Heart right ventricle (tissue), 16 donors: ENCODE measurements at regions not wholly inside any gene's neighbourhood (a gene's known extent, or its start where the extent isn't known, plus 50 kb on each side); places are given as distances from the start of the nearest gene placed in this dataset.
"Not testable (repeated sequence)": the region's sequence is repeated elsewhere in the genome, so short reads cannot be mapped to it uniquely, and the experiment has no call there.

ENCODE experiments used
- ATAC-seq, 8 donors: fragments of 200-7000 bp; cut with Tn5 transposase; one replicate each; pipeline ENCODE4 v1.9.1; 2020; ENCODE audit warnings: mild to moderate bottlenecking in 8 of 8, moderate library complexity in 8 of 8, moderate number of reproducible peaks in 1 of 8
- DNase-seq, 2 donors: peaks; one replicate each; pipeline ENCODE4 v3.0.0-alpha.2; 2020
- H3K27ac ChIP-seq, 10 donors: fragments of 200-600 bp; sonication (generic) in 2 of 10; one replicate each; pipeline versions ENCODE4 v1.5.0 to v1.8.0; 2020 to 2022; ENCODE audit warnings: mild to moderate bottlenecking in 3 of 10
- H3K27me3 ChIP-seq, 7 donors: fragments of 200-600 bp; one replicate each; pipeline ENCODE4 v1.8.0; 2021 to 2022; ENCODE audit warnings: mild to moderate bottlenecking in 2 of 7
- H3K36me3 ChIP-seq, 9 donors: fragments of 200-600 bp; sonication (generic) in 1 of 9; one replicate each; pipeline versions ENCODE4 v1.5.0 to v1.8.0; 2020 to 2022; ENCODE audit warnings: mild to moderate bottlenecking in 2 of 9
- H3K4me1 ChIP-seq, 9 donors: fragments of 200-600 bp; sonication (generic) in 1 of 9; one replicate each; pipeline versions ENCODE4 v1.5.0 to v1.8.0; 2020 to 2022; ENCODE audit warnings: mild to moderate bottlenecking in 4 of 9
- H3K4me3 ChIP-seq, 10 donors: fragments of 200-600 bp; sonication (generic) in 2 of 10; one replicate each; pipeline versions ENCODE4 v1.5.0 to v1.8.0; 2020 to 2022; ENCODE audit warnings: mild to moderate bottlenecking in 7 of 10, moderate library complexity in 2 of 10
- H3K9me3 ChIP-seq, 11 donors: fragments of 200-600 bp in 10 of 11; sonication (generic) in 2 of 11; one replicate each; pipeline versions ENCODE4 v1.5.0 to v1.8.0; 2013 to 2022; ENCODE audit warnings: mild to moderate bottlenecking in 2 of 11, control low read depth in 1 of 11, moderate library complexity in 1 of 11
- CTCF ChIP-seq, 9 donors: fragments of 200-600 bp; sonication (generic) in 2 of 9; IDR thresholded peaks; one replicate each; pipeline versions ENCODE4 v1.5.0 to v1.8.0; 2021 to 2022; ENCODE audit warnings: antibody characterized with exemption in 9 of 9, mild to moderate bottlenecking in 5 of 9, moderate library complexity in 1 of 9
- WGBS, 2 donors: extraction: QIAGEN DNeasy Blood & Tissue Kit; methylation state at CpG; one replicate each; pipeline ENCODE4 v1.1.7; 2013; ENCODE audit warnings: inconsistent platforms in 1 of 2; 5-methylcytosine and 5-hydroxymethylcytosine counted together
- intact Hi-C, 10 donors: fragments of 100-400 bp; cut with DNase I; formaldehyde crosslinking; loops; one replicate each; pipeline versions ENCODE4 v1.11.1 to v1.14.2; 2022
- donor health status: Arrhythmogenic right ventricular cardiomyopathy.
- donor health status: ischemic (EF 13 %, LVEDD 7.1; RV severe dilation, severe dysfunction).
- donor health status: healthy with polysubstance abuse.
- donor health status: DM: no; HTN: yes; CAD: no.
- donor health status: DM: no; HTN: no; CAD: no.
- donor health status: ischemic (EF 25% LVEDD 6.9; RV normal size, moderate dysfunction).
- donor health status: ischemic (EF 25% LVEDD 5.7; RV mildly dilated, moderate dysfunction).
- donor health status: healthy.
- donor health status: DM: yes; HTN: yes; CAD: no.
- donor health status: Ischemic cardiomyopathy.
- donor health status: ischemic (EF 35%, LVEDD 5.7; RV mildly dilated, moderate dysfunction).
- donor health status: nonischemic (EF 11% LVEDD 7.7; RV severe dilation, severe dysfunction).
- donor health status: DM: yes; HTN: yes; CAD: no.
- donor health status: PGD.
- donor health status: ischemic (EF 29% LVEDD 5.4; RV normal size, mild dysfunction).
- donor health status: nonischemic (EF 23%, LVEDD 6.1; RV moderate dilation, normal function).

- Histone ChIP-seq H3K27me3 (peaks cover 0 to 3% (median 0%) of the 10 kb centered on the region in 7 donors), H3K4me3 (no peak overlapping the region), H3K27ac (no peak overlapping the region), H3K4me1 (no peaks in the 10 kb centered on the region), H3K36me3 (no peaks in the 10 kb centered on the region), H3K9me3 (no peaks in the 10 kb centered on the region)
- ATAC-seq, result no peak
- 48 to 51% methylated on average over 4 of the region's 4 CpGs for WGBS, 2 donors
- intact Hi-C loops, result no loop called here
- DNase-seq, result no peak
- TF ChIP-seq CTCF (IDR thresholded peaks at IDR 0.05), result no peak
Observed at GRCh38 chr13:78499802-78500201, 103.5 kb downstream of the POU4F1 start.

- ATAC-seq, result peak in 1 of 8 donors; percentile 65
- H3K9me3 ChIP-seq, result no peaks in the 10 kb centered on the region
- no peaks in the 10 kb centered on the region for H3K4me1 ChIP-seq
- WGBS, 2 donors, result 22 to 32% methylated on average over 8 of the region's 8 CpGs
- no peak for TF ChIP-seq CTCF (IDR thresholded peaks at IDR 0.05)
- H3K27ac ChIP-seq, result no peak overlapping the region
- H3K4me3 ChIP-seq, result no peak overlapping the region
- intact Hi-C loops, result no loop called here
- no peaks in the 10 kb centered on the region for H3K36me3 ChIP-seq
- H3K27me3 ChIP-seq, result peaks cover 0 to 3% (median 0%) of the 10 kb centered on the region in 7 donors
- DNase-seq, result no peak
Observed at GRCh38 chr13:78497702-78498355, 105.5 kb downstream of the POU4F1 start.

- no peak for DNase-seq
- Histone ChIP-seq H3K36me3 (no peaks in the 10 kb centered on the region), H3K4me3 (no peak overlapping the region), H3K27me3 (no peaks in the 10 kb centered on the region), H3K27ac (no peak overlapping the region), H3K9me3 (peaks cover 0 to 14% (median 0%) of the 10 kb centered on the region in 11 donors), H3K4me1 (no peaks in the 10 kb centered on the region)
- no peak for TF ChIP-seq CTCF (IDR thresholded peaks at IDR 0.05)
- intact Hi-C loops, result no loop called here
- ATAC-seq, result no peak
Observed at GRCh38 chr13:78491978-78492377, 111.4 kb downstream of the POU4F1 start.

GRCh38 chr13:78490225-78490624 lies 113.1 kb downstream of the POU4F1 start:
- peaks cover 0 to 14% (median 0%) of the 10 kb centered on the region in 11 donors for H3K9me3 ChIP-seq
- H3K4me3 ChIP-seq, intact Hi-C loops, ATAC-seq, H3K27ac ChIP-seq, H3K4me1 ChIP-seq, DNase-seq, H3K27me3 ChIP-seq, H3K36me3 ChIP-seq: not testable (repeated sequence)
- WGBS, 2 donors, result 81 to 89% methylated on average over 7 of the region's 7 CpGs

GRCh38 chr13:78487707-78488106 lies 115.6 kb downstream of the POU4F1 start:
- Histone ChIP-seq H3K27me3 (no peaks in the 10 kb centered on the region), H3K4me1 (no peaks in the 10 kb centered on the region), H3K4me3 (no peak overlapping the region), H3K36me3 (no peaks in the 10 kb centered on the region), H3K27ac (no peak overlapping the region), H3K9me3 (peaks cover 0 to 14% (median 0%) of the 10 kb centered on the region in 11 donors)
- no peak for DNase-seq
- intact Hi-C loops, result no loop called here
- WGBS, 2 donors, result 72 to 76% methylated on average over 1 of the region's 1 CpG
- TF ChIP-seq CTCF (IDR thresholded peaks at IDR 0.05), result no peak
- ATAC-seq, result no peak
